GM19468 (cell line): ENCODE measurements at regions not wholly inside any gene's neighbourhood (a gene's known extent, or its start where the extent isn't known, plus 50 kb on each side); places are given as distances from the start of the nearest gene placed in this dataset.
"Not testable (repeated sequence)": the region's sequence is repeated elsewhere in the genome, so short reads cannot be mapped to it uniquely, and the experiment has no call there.

ENCODE experiments used
- ATAC-seq: cut with Tn5 transposase; IDR thresholded peaks from one replicate; pipeline ENCODE4 v1.9.1; 2021; ENCODE audit warnings: mild to moderate bottlenecking, moderate library complexity, moderate number of reproducible peaks; ENCODE audit not compliant: unreplicated experiment; ENCODE audit errors: extremely low read depth

GRCh38 chr2:48043131-48043700, 136.9 kb upstream of the FBXO11 start:
- ATAC-seq: no peak

GRCh38 chr2:48043746-48044145, 137.4 kb upstream of the FBXO11 start:
- no peak for ATAC-seq

GRCh38 chr2:48045613-48046012, 139.3 kb upstream of the FBXO11 start:
- ATAC-seq: no peak

GRCh38 chr2:48048476-48049171, 142.3 kb upstream of the FBXO11 start:
- no peak for ATAC-seq

GRCh38 chr2:48049371-48049770, 143.1 kb upstream of the FBXO11 start:
- no peak for ATAC-seq

GRCh38 chr2:48050711-48051110, 144.4 kb upstream of the FBXO11 start:
- no peak for ATAC-seq

GRCh38 chr2:48059975-48060374, 153.7 kb upstream of the FBXO11 start:
- no peak for ATAC-seq

GRCh38 chr2:48061656-48062055, 155.4 kb upstream of the FBXO11 start:
- not testable (repeated sequence) for ATAC-seq

GRCh38 chr2:48065096-48065495, 158.8 kb upstream of the FBXO11 start:
- no peak for ATAC-seq

GRCh38 chr2:48066000-48066399, 159.7 kb upstream of the FBXO11 start:
- ATAC-seq: no peak

GRCh38 chr2:48069769-48070168, 163.5 kb upstream of the FBXO11 start:
- ATAC-seq: no peak

- ATAC-seq: no peak
Observed at GRCh38 chr2:48070415-48070814, 164.1 kb upstream of the FBXO11 start.

- ATAC-seq: no peak
Observed at GRCh38 chr2:48072583-48072982, 166.3 kb upstream of the FBXO11 start.

- no peak for ATAC-seq
Observed at GRCh38 chr2:48075631-48076030, 169.3 kb upstream of the FBXO11 start.

- no peak for ATAC-seq
Observed at GRCh38 chr2:48080534-48081316, 174.4 kb upstream of the FBXO11 start.

- ATAC-seq: no peak
Observed at GRCh38 chr2:48081317-48081628, 175.0 kb upstream of the FBXO11 start.

GRCh38 chr2:48085888-48086287, 179.6 kb upstream of the FBXO11 start:
- ATAC-seq: no peak

GRCh38 chr2:48088994-48089393, 182.7 kb upstream of the FBXO11 start:
- no peak for ATAC-seq

GRCh38 chr2:48089644-48090043, 183.3 kb upstream of the FBXO11 start:
- no peak for ATAC-seq

- no peak for ATAC-seq
Observed at GRCh38 chr2:48092846-48093803, 186.8 kb upstream of the FBXO11 start.
